ENCODE measurements at regions not wholly inside any gene's neighbourhood (a gene's known extent, or its start where the extent isn't known, plus 50 kb on each side); places are given as distances from the start of the nearest gene placed in this dataset.

DNA sequence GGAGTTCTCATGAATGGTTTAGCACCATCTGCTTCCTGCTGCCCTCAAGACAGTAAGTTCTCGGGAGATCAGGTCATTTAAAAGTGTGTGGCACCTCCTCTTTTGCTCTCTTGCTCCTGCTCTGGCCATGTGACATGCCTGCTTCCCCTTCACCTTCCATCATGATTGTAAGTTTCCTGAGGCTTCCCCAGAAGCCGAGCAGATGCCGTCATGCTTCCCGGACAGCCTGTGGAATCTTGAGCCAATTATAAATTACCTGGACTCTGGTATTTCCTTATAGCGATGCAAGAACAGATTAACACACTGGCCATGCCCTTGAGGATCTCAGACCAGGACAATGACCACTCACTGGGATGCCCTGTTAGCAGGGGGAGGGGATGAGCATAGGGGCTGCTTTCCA lies 212.3 kb downstream of the MATN1 start:
- TF ChIP-seq CTCF (IDR thresholded peaks at IDR 0.05; ENCODE audit: low read depth, low read length, poor library complexity, severe bottlenecking) = no peak
- TF ChIP-seq EZH2phosphoT487 (IDR thresholded peaks at IDR 0.05; ENCODE audit: borderline replicate concordance, low read length) = no peak
